ENCODE measurements at regions not wholly inside any gene's neighbourhood (a gene's known extent, or its start where the extent isn't known, plus 50 kb on each side); places are given as distances from the start of the nearest gene placed in this dataset.

DNA sequence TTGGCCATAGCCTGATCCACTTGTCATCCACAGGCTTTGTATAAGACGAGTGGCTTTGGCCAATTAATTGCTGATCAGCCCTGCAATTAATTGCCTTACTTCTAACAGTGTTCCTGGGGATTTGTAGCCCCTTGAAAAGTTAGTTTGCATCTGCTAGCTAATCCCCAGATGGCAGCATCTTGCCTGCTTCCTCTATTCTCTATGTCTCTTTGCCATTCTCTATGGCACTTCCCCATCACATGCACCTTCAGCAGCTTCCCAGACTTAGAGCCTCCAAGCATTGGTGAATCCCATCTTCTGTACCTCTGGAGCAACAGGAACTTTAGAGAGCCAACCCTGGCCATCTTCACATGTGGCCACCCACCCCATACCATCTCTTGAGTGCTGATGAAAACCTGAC is 197.0 kb upstream of the DMAC1 start:
- no peak for DNase-seq (ENCODE audit: low read depth)
- TF ChIP-seq, protein P1, sequence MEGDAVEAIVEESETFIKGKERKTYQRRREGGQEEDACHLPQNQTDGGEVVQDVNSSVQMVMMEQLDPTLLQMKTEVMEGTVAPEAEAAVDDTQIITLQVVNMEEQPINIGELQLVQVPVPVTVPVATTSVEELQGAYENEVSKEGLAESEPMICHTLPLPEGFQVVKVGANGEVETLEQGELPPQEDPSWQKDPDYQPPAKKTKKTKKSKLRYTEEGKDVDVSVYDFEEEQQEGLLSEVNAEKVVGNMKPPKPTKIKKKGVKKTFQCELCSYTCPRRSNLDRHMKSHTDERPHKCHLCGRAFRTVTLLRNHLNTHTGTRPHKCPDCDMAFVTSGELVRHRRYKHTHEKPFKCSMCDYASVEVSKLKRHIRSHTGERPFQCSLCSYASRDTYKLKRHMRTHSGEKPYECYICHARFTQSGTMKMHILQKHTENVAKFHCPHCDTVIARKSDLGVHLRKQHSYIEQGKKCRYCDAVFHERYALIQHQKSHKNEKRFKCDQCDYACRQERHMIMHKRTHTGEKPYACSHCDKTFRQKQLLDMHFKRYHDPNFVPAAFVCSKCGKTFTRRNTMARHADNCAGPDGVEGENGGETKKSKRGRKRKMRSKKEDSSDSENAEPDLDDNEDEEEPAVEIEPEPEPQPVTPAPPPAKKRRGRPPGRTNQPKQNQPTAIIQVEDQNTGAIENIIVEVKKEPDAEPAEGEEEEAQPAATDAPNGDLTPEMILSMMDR (conservative IDR thresholded peaks at IDR 0.05; ENCODE audit: control insufficient read depth, insufficient read depth, low read depth, low read length): no peak
- H3K4me3 ChIP-seq (ENCODE audit: control insufficient read depth, low read depth, low read length): no peak overlapping the region

DNA sequence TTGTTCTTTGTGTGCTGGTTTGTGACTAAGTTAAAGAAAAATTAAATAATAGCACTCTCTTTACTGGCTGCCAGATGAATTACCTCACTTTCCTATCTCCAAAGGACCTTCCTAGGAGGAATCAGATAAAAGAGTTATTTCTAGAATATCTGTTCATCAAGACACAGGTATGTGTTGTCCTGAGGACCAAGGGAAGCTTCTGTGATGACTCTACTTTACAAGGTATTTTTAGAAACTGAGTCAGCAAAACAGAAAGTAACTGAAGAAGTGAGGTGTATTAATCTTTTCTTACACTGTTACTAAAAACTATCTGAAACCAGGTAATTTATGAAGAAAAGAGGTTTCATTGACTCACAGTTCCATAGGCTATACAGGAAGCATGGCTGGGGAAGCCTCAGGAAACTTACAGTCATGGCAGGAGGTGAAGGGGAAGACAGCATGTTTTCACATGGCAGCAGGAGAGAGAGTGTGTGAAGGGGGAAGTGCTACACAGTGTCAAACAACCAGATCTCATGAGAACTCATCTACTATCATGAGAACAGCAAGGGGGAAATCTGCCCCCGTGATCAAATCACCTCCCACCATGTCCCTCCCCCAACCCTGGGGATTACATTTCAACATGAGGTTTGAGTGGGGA is 189.2 kb upstream of the DMAC1 start:
- H3K4me3 ChIP-seq (ENCODE audit: control insufficient read depth, low read depth, low read length): no peak overlapping the region
- no peak for DNase-seq (ENCODE audit: low read depth)
- TF ChIP-seq, protein P1 (conservative IDR thresholded peaks at IDR 0.05; ENCODE audit: control insufficient read depth, insufficient read depth, low read depth, low read length): no peak

DNA sequence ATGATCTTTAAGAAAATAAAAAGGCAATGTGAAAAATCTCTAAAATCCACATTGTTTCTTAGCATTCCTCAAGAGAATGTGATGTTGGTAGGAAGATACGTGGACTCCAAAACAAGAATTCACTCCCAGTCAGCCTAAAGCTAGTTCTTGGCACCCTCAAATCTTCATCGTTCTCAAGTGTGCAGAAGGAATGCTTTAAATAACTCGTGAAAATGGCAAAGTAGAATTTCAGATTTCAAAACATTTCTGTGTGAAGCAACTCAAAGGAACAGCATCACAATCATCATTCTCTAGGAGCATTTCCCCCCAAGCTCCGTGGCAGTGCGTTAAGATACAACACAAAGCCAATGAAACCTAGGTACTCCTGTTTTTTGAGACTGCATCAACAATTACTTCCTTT is 185.1 kb upstream of the DMAC1 start:
- no peak overlapping the region for H3K4me3 ChIP-seq (ENCODE audit: control insufficient read depth, low read depth, low read length)
- DNase-seq (ENCODE audit: low read depth): no peak
- TF ChIP-seq, protein P1 (conservative IDR thresholded peaks at IDR 0.05; ENCODE audit: control insufficient read depth, insufficient read depth, low read depth, low read length): no peak

DNA sequence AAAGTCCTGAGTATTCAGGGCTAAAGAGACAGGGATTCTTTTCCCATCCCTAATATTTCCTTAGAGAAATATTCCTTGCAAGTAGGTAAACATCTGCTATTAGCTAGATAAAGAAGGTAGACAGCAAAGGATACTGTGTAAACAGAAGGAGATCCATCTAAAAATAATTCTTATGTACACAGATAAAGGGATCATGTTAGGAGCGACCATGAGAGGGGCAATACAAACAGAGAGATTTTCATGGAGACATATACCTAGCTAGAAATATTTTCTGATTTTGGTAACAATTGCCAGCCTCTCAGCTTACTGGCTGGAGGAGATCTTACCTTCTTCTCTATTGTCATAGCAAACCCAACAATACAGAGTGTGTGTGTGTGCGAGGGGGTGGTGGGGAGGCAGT is 184.6 kb upstream of the DMAC1 start:
- no peak for DNase-seq (ENCODE audit: low read depth)
- no peak overlapping the region for H3K4me3 ChIP-seq (ENCODE audit: control insufficient read depth, low read depth, low read length)
- TF ChIP-seq, protein P1 (conservative IDR thresholded peaks at IDR 0.05; ENCODE audit: control insufficient read depth, insufficient read depth, low read depth, low read length): no peak

DNA sequence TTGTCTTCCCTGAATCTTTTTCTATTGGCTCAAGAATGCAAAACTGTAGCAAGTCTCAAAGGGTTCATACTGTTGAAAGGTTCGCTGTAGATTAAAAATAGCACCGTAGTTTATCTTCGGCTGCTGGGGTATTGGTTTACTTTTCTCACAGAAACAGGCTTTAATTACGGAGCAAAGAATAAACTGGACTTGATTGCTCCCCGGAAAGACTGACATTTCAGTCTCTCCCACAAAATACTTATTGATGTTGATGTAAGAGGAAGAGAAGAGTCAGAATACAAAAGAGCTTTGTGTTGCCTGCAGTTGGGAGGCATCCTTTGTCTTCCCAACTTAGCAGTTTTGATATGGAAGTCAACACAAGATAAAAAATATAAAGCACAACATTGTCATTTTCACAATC is 183.9 kb upstream of the DMAC1 start:
- TF ChIP-seq, protein P1 (conservative IDR thresholded peaks at IDR 0.05; ENCODE audit: control insufficient read depth, insufficient read depth, low read depth, low read length): no peak
- H3K4me3 ChIP-seq (ENCODE audit: control insufficient read depth, low read depth, low read length): no peak overlapping the region
- no peak for DNase-seq (ENCODE audit: low read depth)

DNA sequence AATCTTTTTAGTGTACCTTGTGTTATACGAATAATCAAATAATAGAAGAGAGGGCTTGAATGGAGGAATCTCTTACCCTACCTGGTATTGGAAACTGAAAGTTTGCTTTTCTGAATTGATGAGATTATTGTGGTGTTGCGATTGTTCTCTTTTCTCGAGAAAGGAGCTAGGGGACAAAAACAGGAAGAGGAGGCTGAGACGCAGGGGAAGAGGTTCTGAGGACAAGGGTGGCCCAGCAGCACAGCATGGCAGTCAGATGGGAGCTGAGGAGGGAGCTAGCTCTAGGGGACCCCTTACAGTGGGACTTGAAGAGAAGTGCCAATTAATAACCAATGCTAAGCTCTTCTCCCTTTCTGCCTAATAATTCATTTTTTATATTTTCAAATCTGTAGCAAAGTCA is 183.3 kb upstream of the DMAC1 start:
- TF ChIP-seq, protein P1 (conservative IDR thresholded peaks at IDR 0.05; ENCODE audit: control insufficient read depth, insufficient read depth, low read depth, low read length): no peak
- no peak for DNase-seq (ENCODE audit: low read depth)

More for the DNA sequence above, 183.3 kb upstream of the DMAC1 start:
- H3K4me3 ChIP-seq (ENCODE audit: control insufficient read depth, low read depth, low read length): no peak overlapping the region

Measured in fibroblast of mammary gland (primary cell).